ENCODE measurements at regions not wholly inside any gene's neighbourhood (a gene's known extent, or its start where the extent isn't known, plus 50 kb on each side); places are given as distances from the start of the nearest gene placed in this dataset.

DNA sequence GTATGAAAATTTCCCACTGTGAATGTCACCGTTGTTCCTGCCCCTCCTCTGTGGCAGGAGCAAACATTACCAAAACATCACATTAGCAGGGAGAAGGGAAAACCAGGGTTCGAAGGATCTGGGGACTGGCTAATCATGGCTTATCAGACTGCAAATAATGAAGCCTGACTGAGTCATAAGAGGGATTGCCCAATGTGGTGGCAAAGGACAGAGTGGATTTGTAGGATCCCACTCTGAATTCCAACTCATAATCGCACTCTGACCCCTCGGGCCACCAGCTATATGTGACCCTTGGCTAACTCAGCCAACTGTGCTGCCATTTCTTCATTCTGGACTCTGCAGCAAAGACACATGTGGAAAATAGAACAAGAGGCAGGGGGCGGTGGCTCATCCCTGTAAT lies 347.3 kb upstream of the AUTS2 start:
- TF ChIP-seq ZNF274 (IDR thresholded peaks at IDR 0.05; ENCODE audit: low read depth, low read length), result no peak
- no peak overlapping the region for H3K4me3 ChIP-seq (ENCODE audit: low read length)

DNA sequence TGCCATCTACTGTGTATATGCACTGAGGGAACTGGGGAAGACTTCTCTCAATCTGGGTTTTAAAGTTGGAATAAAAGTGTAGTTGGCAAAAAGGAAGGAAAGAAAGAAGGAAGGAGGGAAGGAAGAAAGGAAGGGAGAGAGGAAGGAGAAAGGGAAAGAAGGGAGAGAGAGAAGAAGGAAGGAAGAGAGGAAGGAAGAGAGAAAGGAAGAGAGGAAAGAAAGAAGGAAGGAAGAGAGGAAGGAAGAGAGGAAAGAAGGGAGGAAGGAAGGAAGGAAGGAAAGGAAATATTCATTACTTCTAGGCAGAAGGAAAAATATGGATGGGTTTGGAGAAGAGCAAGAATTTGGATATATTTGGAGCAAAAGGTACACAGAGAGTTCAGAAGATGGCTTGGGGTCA lies 343.6 kb upstream of the AUTS2 start:
- no peak for TF ChIP-seq ZNF274 (IDR thresholded peaks at IDR 0.05; ENCODE audit: low read depth, low read length)
- no peak overlapping the region for H3K4me3 ChIP-seq (ENCODE audit: low read length)

DNA sequence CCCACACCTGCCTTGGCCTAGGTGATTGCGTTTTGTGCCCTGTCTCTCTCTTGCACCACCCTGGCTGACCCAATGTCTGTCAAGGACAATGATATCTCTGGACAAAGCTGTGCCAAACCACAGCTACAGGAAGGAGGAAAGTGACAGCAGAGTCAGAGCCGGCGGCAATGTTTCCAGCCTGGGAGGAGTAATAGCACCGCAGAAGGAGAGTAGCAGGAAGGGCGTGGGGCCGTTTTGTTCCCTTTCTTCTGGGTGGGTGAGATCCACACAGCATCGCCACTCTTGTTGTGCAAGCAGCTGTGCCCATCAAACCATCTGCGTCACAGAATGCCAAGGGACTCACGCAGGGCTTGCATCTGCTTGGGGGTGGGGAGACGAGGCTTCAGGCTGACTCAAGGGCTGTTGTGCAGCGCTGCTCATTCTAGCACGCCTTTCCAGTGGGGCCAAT lies 341.6 kb upstream of the AUTS2 start:
- no peak overlapping the region for H3K4me3 ChIP-seq (ENCODE audit: low read length)
- TF ChIP-seq ZNF274 (IDR thresholded peaks at IDR 0.05; ENCODE audit: low read depth, low read length), result no peak

DNA sequence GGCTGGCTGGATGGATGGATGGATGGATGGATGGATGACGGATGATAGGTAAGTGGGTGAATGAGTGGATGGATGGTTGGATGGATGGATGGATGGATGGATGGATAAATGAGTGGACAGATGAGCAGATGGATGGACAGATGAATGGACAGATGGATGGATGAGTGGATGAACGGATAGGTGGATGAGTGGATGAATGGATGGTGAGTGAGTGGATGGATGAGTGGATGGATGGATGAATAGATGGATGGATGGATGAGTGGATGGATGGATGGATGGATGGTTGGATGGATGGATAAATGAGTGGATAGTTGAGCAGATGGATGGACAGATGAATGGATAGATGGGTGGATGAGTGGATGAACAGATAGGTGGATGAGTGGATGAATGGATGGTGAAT lies 340.7 kb upstream of the AUTS2 start:
- TF ChIP-seq ZNF274 (IDR thresholded peaks at IDR 0.05; ENCODE audit: low read depth, low read length), result no peak
- no peak overlapping the region for H3K4me3 ChIP-seq (ENCODE audit: low read length)

DNA sequence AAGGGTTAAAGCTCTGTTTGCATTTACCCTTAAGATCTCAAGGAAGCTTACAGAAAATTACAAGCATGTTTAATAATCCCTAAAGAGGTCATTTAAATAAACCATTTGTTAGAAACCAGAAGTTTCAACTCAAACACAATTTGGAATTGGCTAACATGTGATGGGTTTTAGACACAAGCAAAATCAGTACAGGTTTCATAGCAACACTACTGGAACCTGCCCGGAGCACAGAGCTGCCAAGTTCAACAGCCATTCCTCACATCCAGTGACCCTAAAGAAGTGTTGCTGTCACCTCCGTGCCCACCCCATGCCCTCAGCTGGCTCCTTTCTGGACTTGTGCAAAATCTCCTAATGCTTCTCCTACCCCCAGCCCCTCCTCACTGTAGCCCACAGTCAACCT lies 338.8 kb upstream of the AUTS2 start:
- no peak for TF ChIP-seq ZNF274 (IDR thresholded peaks at IDR 0.05; ENCODE audit: low read depth, low read length)
- no peak overlapping the region for H3K4me3 ChIP-seq (ENCODE audit: low read length)

GRCh38 chr7:69260023-69260422 lies 338.3 kb upstream of the AUTS2 start:
- no peak for TF ChIP-seq ZNF274 (IDR thresholded peaks at IDR 0.05; ENCODE audit: low read depth, low read length)
- no peak overlapping the region for H3K4me3 ChIP-seq (ENCODE audit: low read length)

DNA sequence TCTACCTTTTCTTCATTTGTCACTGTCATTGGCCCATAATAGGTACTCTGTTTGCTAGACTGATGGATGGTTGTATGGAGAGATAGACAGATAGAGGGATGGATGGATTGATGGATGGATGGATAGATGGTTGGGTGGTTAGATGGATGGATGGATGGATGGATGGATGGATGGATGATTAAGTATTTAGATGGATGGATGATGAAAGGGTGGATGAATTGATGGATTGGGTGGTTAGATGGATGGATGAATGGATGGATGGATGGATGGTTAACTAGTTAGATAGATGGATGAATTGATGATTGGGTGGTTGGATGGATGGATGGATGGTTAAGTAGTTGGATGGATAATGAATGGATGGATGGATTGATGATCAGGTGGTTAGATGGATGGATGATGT lies 334.7 kb upstream of the AUTS2 start:
- TF ChIP-seq ZNF274 (IDR thresholded peaks at IDR 0.05; ENCODE audit: low read depth, low read length), result no peak
- H3K4me3 ChIP-seq (ENCODE audit: low read length), result no peak overlapping the region

- no peak overlapping the region for H3K4me3 ChIP-seq (ENCODE audit: low read length)
- no peak for TF ChIP-seq ZNF274 (IDR thresholded peaks at IDR 0.05; ENCODE audit: low read depth, low read length)
Measured at GRCh38 chr7:69269806-69270205, 328.5 kb upstream of the AUTS2 start.

DNA sequence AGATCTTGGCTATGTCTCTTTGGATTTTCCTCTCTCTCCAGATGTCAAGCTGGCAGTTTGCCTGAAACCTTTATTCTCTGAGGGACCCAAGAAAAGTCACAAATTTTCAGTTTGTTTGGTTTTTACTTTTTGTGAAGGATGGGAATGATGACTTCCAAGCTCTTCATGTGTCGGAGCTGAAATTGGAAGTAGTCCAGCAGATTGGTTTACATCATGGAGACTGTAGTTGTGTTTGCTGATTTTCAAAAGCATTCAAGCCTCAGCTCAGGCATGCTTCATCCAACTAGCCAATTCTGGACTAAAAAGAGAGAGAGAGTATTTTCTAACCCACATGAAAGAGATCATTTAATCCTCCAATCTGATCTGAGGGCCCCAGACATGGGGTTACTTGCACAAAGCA lies 326.2 kb upstream of the AUTS2 start:
- no peak for TF ChIP-seq ZNF274 (IDR thresholded peaks at IDR 0.05; ENCODE audit: low read depth, low read length)

GRCh38 chr7:69276011-69276729 lies 322.1 kb upstream of the AUTS2 start:
- no peak overlapping the region for H3K4me3 ChIP-seq (ENCODE audit: low read length)
- TF ChIP-seq ZNF274 (IDR thresholded peaks at IDR 0.05; ENCODE audit: low read depth, low read length), result no peak

More for the DNA sequence above, 326.2 kb upstream of the AUTS2 start:
- H3K4me3 ChIP-seq (ENCODE audit: low read length), result no peak overlapping the region

- no peak overlapping the region for H3K4me3 ChIP-seq (ENCODE audit: low read length)
- no peak for TF ChIP-seq ZNF274 (IDR thresholded peaks at IDR 0.05; ENCODE audit: low read depth, low read length)
Measured at GRCh38 chr7:69277366-69277765, 320.9 kb upstream of the AUTS2 start.

DNA sequence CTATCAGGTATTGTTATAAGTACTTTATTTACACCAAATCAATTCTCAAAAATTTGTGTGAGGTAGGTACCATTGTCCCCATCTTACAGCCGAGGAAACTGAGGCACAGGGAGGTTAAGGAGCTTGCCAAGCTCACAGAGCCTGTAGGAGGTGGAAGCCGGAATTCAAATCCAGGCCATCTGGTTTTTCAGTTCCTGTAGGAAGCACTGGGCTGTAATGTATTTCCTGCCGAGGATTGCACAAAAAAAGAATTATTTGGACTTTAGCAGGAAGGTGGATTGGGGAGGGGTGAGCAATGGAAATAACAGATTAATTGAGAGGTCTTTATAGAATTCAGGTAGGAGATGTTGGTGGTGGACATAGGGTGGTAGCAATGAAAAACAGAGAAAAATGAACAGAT lies 315.3 kb upstream of the AUTS2 start:
- no peak overlapping the region for H3K4me3 ChIP-seq (ENCODE audit: low read length)
- no peak for TF ChIP-seq ZNF274 (IDR thresholded peaks at IDR 0.05; ENCODE audit: low read depth, low read length)

DNA sequence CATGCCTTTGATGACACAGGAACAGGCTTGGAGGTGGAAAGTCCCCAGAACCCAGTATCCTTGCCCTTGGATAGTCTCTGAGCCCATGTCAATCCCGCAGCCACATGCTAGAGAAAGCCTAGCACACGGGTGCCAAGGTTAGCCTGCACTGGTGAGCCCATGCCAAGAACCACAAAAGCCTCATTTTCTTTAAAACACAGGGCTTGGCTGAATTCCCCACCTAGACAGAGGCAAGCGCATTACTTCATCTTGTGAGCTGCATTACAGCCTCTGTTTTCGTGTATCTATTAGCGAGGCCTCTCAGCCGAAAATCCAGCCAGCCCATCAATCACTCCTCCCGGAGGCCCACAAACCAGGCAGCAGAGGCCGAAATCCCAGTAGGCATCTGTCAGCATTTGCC lies 314.9 kb upstream of the AUTS2 start:
- no peak for TF ChIP-seq ZNF274 (IDR thresholded peaks at IDR 0.05; ENCODE audit: low read depth, low read length)
- no peak overlapping the region for H3K4me3 ChIP-seq (ENCODE audit: low read length)

DNA sequence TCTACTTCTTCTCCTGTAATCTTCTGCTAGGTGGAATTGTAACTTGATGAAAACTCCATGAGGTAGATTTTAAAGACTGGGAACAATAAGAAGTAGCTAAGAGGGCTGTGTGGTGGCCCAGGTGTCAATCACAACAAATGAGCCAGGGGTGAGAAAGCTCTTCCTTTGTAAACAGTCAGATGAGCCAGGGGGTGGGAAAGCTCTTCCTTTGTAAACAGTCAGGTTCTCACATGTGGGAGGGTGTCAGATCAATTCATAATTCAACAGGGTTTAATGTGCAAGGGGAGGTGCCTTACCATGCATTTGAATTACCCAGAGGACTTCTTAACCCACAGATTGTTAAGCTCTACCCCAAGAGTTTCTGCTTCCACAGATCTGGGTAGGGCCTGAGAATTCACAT lies 312.4 kb upstream of the AUTS2 start:
- H3K4me3 ChIP-seq (ENCODE audit: low read length), result no peak overlapping the region
- TF ChIP-seq ZNF274 (IDR thresholded peaks at IDR 0.05; ENCODE audit: low read depth, low read length), result no peak

GRCh38 chr7:69295977-69296376 lies 302.3 kb upstream of the AUTS2 start:
- H3K4me3 ChIP-seq (ENCODE audit: low read length), result no peak overlapping the region
- no peak for TF ChIP-seq ZNF274 (IDR thresholded peaks at IDR 0.05; ENCODE audit: low read depth, low read length)

DNA sequence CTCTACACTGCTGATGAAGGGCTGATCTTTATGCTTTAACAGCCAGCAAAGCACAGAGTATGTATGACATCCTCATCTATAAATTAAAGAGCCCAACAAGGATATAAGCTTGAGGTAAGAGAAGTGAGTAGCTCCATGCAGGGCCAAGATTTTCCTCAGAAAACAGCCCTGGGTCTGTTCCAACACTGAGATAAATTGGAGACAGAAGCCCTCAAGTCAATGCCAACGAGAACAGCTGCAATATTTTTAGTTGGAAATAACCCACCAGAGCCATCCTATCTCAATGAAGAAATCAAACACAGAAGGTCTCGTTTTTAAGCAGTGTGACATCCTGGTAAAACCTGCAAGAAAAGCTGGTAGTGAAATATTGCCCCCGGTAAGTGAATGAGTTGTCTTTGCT lies 297.0 kb upstream of the AUTS2 start:
- no peak for TF ChIP-seq ZNF274 (IDR thresholded peaks at IDR 0.05; ENCODE audit: low read depth, low read length)
- H3K4me3 ChIP-seq (ENCODE audit: low read length), result no peak overlapping the region

All from GM08714 (cell line).